GM12878 (cell line): ENCODE measurements at regions not wholly inside any gene's neighbourhood (a gene's known extent, or its start where the extent isn't known, plus 50 kb on each side); places are given as distances from the start of the nearest gene placed in this dataset.

ENCODE experiments used
- ATAC-seq: fragments of 200-7000 bp; cut with Tn5 transposase; 3 replicates; pipeline ENCODE4 v1.9.1; 2020; ENCODE audit warnings: mild to moderate bottlenecking, moderate library complexity
- BruUV-seq: library from RNA; stranded (reverse); fragments of 400-500 nt; replicated peaks from 2 replicates; lab custom pipeline; 2021; lab: Mats Ljungman, UMichigan
- CTCF ChIA-PET: fragments of 300-600 bp; sonication (Branson Sonifier 250); formaldehyde crosslinking; extraction: SDS; loops from one replicate; lab custom pipeline; 2021; ENCODE audit warnings: inconsistent platforms; lab: Yijun Ruan, JAX
- POLR2A ChIA-PET: fragments of 350-600 bp; formaldehyde crosslinking; extraction: SDS; loops from one replicate; lab custom pipeline; 2021; ENCODE audit warnings: inconsistent platforms; lab: Charles Lee
- RAD21 ChIA-PET: fragments of 300-600 bp; sonication (Branson Sonifier 250); formaldehyde crosslinking; loops from one replicate; lab custom pipeline; 2023; ENCODE audit warnings: antibody characterized with exemption; ENCODE audit not compliant: unreplicated experiment; lab: Charles Lee
- SMC1A ChIA-PET: fragments of 300-600 bp; sonication (Branson Sonifier 250); formaldehyde crosslinking; loops from one replicate; lab custom pipeline; 2023; ENCODE audit not compliant: unreplicated experiment, uncharacterized antibody; lab: Charles Lee
- DNase-seq: peaks from one replicate; pipeline ENCODE4 v3.0.0-alpha.2; 2011; ENCODE audit warnings: low read depth, low spot score
- FAIRE-seq: peaks from 3 replicates; lab custom pipeline; 2011; peaks lifted over from hg19 to GRCh38; lab: Jason Lieb, UNC
- H2AFZ ChIP-seq: 2 replicates; pipeline ENCODE4 v1.6.0; 2011; ENCODE audit warnings: low read depth, low read length, control low read depth; ENCODE audit not compliant: control insufficient read depth
- H3K27ac ChIP-seq: 2 replicates; pipeline ENCODE4 v1.5.1; 2011; ENCODE audit warnings: control low read depth; ENCODE audit not compliant: control insufficient read depth, insufficient read depth
- H3K27me3 ChIP-seq, 2 experiments: replicated peaks in 1 of 2; 2 replicates each; pipeline versions ENCODE4 v1.6.0 to v1.6.1; 2011; ENCODE audit warnings: low read length in 1 of 2; ENCODE audit not compliant: control insufficient read depth in 2 of 2, insufficient read depth in 2 of 2
- H3K36me3 ChIP-seq, 2 experiments: 2 replicates each; pipeline ENCODE4 v1.5.1; 2011; ENCODE audit warnings: low read length in 1 of 2; ENCODE audit not compliant: control insufficient read depth in 2 of 2, insufficient read depth in 2 of 2
- H3K4me1 ChIP-seq: 2 replicates; pipeline ENCODE4 v1.6.1; 2011; ENCODE audit warnings: mild to moderate bottlenecking, low read length, moderate library complexity, mixed read lengths; ENCODE audit not compliant: control insufficient read depth, insufficient read depth
- H3K4me2 ChIP-seq: 2 replicates; pipeline ENCODE4 v1.6.0; 2011; ENCODE audit warnings: control low read depth; ENCODE audit not compliant: control insufficient read depth, insufficient read depth
- H3K4me3 ChIP-seq: fragments of 200-600 bp; sonication (generic); 2 replicates; pipeline ENCODE4 v1.5.1; 2016
- H3K79me2 ChIP-seq: 2 replicates; pipeline ENCODE4 v1.6.0; 2011; ENCODE audit warnings: low read length; ENCODE audit not compliant: control insufficient read depth, insufficient read depth
- H3K9ac ChIP-seq: 2 replicates; pipeline ENCODE4 v1.8.0; 2011; ENCODE audit warnings: low read length, control low read depth, mixed read lengths; ENCODE audit not compliant: control insufficient read depth, insufficient read depth
- H3K9me3 ChIP-seq: replicated peaks from 3 replicates; pipeline ENCODE4 v1.5.1; 2011; ENCODE audit warnings: mild to moderate bottlenecking, low read length; ENCODE audit not compliant: control insufficient read depth, insufficient read depth
- H4K20me1 ChIP-seq: 2 replicates; pipeline ENCODE4 v1.6.0; 2011; ENCODE audit not compliant: control insufficient read depth, insufficient read depth
- BMI1 ChIP-seq: fragments of 450-650 bp; IDR thresholded peaks from 2 replicates; pipeline ENCODE4 v1.6.1; 2016; ENCODE audit warnings: mild to moderate bottlenecking, moderate library complexity, borderline replicate concordance
- CHD1 ChIP-seq: IDR thresholded peaks from 2 replicates; pipeline ENCODE4 v1.6.1; 2012; ENCODE audit warnings: low read depth, low read length, improper control_type of control experiment
- ETV6 ChIP-seq, 2 experiments: fragments of 450-650 bp in 1 of 2; IDR thresholded peaks in 1 of 2; conservative IDR thresholded peaks in 1 of 2; 2 replicates each; pipeline ENCODE4 v1.6.1; 2014; ENCODE audit warnings: antibody characterized with exemption in 1 of 2, borderline replicate concordance in 1 of 2, low read depth in 1 of 2, mild to moderate bottlenecking in 1 of 2, moderate library complexity in 1 of 2
- HCFC1 ChIP-seq: fragments of 150-350 bp; IDR thresholded peaks from 2 replicates; pipeline ENCODE4 v1.6.1; 2014; ENCODE audit warnings: low read length
- WGBS: methylation state at CpG from one replicate; pipeline ENCODE4 v1.1.6; 2016; ENCODE audit warnings: low lambda C conversion rate; ENCODE audit not compliant: insufficient replicate concordance, insufficient coverage; ENCODE audit errors: missing lambda C conversion rate; 5-methylcytosine and 5-hydroxymethylcytosine counted together
- in situ Hi-C: fragments of 300-500 bp; cut with MboI; formaldehyde crosslinking; loops from 9 replicates; pipeline ENCODE4 v1.14.3; 2018; ENCODE audit warnings: mixed read lengths
- intact Hi-C: fragments of 100-400 bp; cut with micrococcal nuclease; formaldehyde crosslinking; loops from one replicate; pipeline ENCODE4 v1.14.2; 2022; ENCODE audit not compliant: unreplicated experiment
- TF ChIP-seq, protein P1 (sequence below): fragments of 450-650 bp; IDR thresholded peaks from 2 replicates; pipeline ENCODE4 v1.6.1; 2016; ENCODE audit warnings: mild to moderate bottlenecking

DNA sequence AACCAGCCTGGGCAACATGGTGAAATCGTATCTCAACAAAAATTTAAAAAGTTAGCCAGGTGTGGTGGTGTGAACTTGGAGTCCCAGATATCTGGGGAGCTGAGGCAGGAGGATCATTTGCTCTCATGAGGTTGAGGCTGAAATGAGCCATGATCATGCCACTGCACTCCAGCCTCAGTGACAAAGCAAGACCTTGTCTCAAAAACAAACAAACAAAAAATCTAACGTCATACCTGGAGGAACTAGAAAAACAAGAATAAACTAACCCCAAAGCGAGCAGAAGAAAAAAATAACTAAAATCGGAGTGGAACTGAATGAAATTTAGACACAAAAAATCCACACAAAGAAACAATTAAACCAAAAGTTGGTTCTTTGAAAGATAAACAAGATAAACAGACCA, 1885.1 kb downstream of the OLFM4 start:
- in situ Hi-C loops: no loop called here
- no peaks in the 10 kb centered on the region for H3K27me3 ChIP-seq
- CTCF ChIA-PET: no interaction called here
- no peak overlapping the region for H3K4me2 ChIP-seq
- intact Hi-C loops: no loop called here
- no peaks in the 10 kb centered on the region for H3K79me2 ChIP-seq
- DNase-seq: no peak
- no peak for ATAC-seq
- H3K4me3 ChIP-seq: no peak overlapping the region
- TF ChIP-seq CHD1 (no peak), ETV6 (conservative IDR thresholded peaks at IDR 0.05 in 1 of 2, IDR thresholded peaks at IDR 0.05 in 1 of 2; ENCODE audit: borderline replicate concordance in 1 of 2, low read depth in 1 of 2) (no peak), BMI1 (no peak)
- TF ChIP-seq, protein P1, sequence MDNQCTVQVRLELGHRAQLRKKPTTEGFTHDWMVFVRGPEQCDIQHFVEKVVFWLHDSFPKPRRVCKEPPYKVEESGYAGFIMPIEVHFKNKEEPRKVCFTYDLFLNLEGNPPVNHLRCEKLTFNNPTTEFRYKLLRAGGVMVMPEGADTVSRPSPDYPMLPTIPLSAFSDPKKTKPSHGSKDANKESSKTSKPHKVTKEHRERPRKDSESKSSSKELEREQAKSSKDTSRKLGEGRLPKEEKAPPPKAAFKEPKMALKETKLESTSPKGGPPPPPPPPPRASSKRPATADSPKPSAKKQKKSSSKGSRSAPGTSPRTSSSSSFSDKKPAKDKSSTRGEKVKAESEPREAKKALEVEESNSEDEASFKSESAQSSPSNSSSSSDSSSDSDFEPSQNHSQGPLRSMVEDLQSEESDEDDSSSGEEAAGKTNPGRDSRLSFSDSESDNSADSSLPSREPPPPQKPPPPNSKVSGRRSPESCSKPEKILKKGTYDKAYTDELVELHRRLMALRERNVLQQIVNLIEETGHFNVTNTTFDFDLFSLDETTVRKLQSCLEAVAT: no peak
- no TSS peak for BruUV-seq
- RAD21 ChIA-PET: no interaction called here
- SMC1A ChIA-PET: no interaction called here
- POLR2A ChIA-PET: no interaction called here
- H3K9me3 ChIP-seq: no peaks in the 10 kb centered on the region
- H3K9ac ChIP-seq: no peak overlapping the region
- no peaks in the 10 kb centered on the region for H3K4me1 ChIP-seq
- no peak for FAIRE-seq
- no peaks in the 10 kb centered on the region for H3K36me3 ChIP-seq
- no peak overlapping the region for H2AFZ ChIP-seq
- H3K27ac ChIP-seq: no peak overlapping the region
- no peaks in the 10 kb centered on the region for H4K20me1 ChIP-seq
- WGBS: 13% methylated on average over 4 of the region's 4 CpGs

DNA sequence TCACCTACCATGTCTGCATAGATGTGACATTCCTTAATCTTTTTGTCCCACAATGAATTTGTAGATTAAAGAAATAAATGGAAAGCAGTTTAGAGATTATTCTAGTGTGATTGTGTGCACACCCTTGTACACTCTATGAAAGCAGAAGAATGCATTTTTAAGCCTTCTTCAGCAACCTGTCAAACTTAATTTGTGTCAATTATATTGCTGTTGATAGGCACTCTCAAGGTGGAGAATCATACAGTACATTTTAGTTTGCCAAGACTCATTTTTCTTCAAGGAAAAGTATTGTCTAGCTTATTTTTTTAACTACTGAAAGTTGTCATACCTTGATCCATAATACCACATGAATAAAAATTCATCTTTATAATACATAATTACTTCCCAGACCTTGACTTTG, 1898.9 kb downstream of the OLFM4 start:
- H3K27ac ChIP-seq: no peak overlapping the region
- H3K36me3 ChIP-seq: no peaks in the 10 kb centered on the region
- H3K27me3 ChIP-seq: no peaks in the 10 kb centered on the region
- SMC1A ChIA-PET: no interaction called here
- no peaks in the 10 kb centered on the region for H3K79me2 ChIP-seq
- no peak for TF ChIP-seq HCFC1
- TF ChIP-seq, all 136 proteins: peak for 0
- DNase-seq (no peak), ATAC-seq (no peak), FAIRE-seq (no peak)
- Histone ChIP-seq H3K4me1 (no peaks in the 10 kb centered on the region), H3K9ac (no peak overlapping the region), H4K20me1 (no peaks in the 10 kb centered on the region), H2AFZ (no peak overlapping the region), H3K9me3 (no peaks in the 10 kb centered on the region), H3K4me2 (no peak overlapping the region), H3K4me3 (no peak overlapping the region)
- ChIA-PET POLR2A (no interaction called here), RAD21 (interaction anchor here (0.5 kb wide), 1 partner anchor 448 kb away, joined by 3 read pairs; no protein-coding TSS in a partner anchor), CTCF (no interaction called here)
- intact Hi-C loops (no loop called here), in situ Hi-C loops (no loop called here)
- no TSS peak for BruUV-seq
